GM20431 (cell line): ENCODE measurements at regions not wholly inside any gene's neighbourhood (a gene's known extent, or its start where the extent isn't known, plus 50 kb on each side); places are given as distances from the start of the nearest gene placed in this dataset.
"Not testable (repeated sequence)": the region's sequence is repeated elsewhere in the genome, so short reads cannot be mapped to it uniquely, and the experiment has no call there.

Experiments
- in situ Hi-C: fragments of 300-500 bp; cut with MseI, MboI; formaldehyde crosslinking; loops from one replicate; pipeline ENCODE4 v1.15.0; 2020; ENCODE audit warnings: low sequenced_read_pairs; ENCODE audit not compliant: unreplicated experiment

DNA sequence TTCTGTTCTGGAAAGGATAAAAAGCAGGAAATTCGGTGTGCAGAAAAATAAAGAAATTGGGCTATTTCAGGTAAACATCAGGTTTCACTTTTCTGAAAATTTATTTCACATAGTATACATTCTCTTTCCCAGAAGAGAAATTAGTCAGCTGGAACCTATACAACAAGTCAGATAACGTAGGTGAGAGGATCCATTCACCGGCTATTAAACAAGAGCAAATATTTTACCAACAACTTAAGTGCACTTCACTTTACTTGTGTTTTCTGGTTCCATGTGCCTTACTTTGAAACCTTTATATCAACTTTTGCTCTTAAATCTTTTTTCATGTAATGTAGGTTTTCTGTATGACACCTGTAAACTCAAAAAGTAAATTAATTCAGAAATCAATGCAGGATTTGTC, 839.7 kb downstream of the CDH11 start:
- in situ Hi-C loops = no loop called here

DNA sequence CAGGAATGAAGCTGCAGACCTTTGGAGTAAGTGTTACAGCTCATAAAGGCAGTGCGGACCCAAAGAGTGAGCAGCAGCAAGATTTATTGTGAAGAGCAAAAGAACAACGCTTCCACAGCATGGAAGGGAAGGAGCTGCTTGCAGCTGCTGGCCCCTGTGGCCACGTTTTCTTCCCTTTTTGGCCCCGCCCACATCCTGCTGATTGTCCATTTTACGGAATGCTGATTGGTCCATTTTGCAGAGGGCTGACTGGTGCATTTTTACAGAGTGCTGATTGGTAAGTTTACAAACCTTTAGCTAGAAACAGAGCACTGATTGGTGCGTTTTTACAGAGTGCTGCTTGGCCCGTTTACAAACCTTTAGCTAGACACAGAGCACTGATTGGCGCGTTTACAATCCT, 841.5 kb downstream of the CDH11 start:
- in situ Hi-C loops = no loop called here

DNA sequence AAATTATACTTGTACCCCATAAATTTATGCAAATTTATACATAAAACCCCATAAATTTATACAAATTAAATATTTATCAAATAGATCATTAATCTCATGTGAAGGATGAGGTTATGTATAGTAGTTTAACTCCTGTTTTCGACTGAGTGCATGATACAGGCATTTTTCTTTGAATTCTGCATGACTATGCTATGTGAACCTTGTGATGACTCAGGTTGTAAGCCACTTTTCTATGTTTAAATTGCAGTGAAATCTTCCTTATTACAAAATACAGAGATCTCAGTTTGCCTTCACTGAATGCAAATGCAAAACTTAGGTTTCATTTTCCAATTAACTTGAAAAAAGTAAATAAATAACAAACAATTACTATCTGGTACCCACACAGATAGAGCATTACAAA, 843.7 kb downstream of the CDH11 start:
- in situ Hi-C loops = no loop called here

GRCh38 chr16:64276646-64277045, 845.2 kb downstream of the CDH11 start:
- in situ Hi-C loops = no loop called here

GRCh38 chr16:64272028-64272427, 849.8 kb downstream of the CDH11 start:
- in situ Hi-C loops = no loop called here

GRCh38 chr16:64269756-64270155, 852.1 kb downstream of the CDH11 start:
- in situ Hi-C loops = no loop called here

DNA sequence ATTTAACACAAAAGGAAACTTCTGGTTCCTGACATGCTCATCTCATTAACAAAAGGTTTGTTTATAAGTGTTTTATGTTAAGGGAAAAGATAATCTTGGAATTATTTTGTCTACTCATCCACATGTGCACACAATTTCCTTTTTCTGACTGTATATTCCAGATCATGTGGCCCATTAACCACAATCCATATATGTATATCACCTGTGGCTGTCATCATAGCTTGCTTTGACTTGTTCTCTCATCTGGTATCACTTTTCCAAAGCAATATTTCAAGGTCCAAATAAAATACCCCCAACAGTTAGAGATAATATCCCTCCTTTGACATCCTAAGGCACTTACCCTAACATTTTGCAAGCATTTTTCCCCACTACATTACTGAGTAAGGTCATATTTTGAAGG, 856.1 kb downstream of the CDH11 start:
- in situ Hi-C loops = no loop called here

GRCh38 chr16:64260631-64261401, 861.0 kb downstream of the CDH11 start:
- in situ Hi-C loops = not testable (repeated sequence)

DNA sequence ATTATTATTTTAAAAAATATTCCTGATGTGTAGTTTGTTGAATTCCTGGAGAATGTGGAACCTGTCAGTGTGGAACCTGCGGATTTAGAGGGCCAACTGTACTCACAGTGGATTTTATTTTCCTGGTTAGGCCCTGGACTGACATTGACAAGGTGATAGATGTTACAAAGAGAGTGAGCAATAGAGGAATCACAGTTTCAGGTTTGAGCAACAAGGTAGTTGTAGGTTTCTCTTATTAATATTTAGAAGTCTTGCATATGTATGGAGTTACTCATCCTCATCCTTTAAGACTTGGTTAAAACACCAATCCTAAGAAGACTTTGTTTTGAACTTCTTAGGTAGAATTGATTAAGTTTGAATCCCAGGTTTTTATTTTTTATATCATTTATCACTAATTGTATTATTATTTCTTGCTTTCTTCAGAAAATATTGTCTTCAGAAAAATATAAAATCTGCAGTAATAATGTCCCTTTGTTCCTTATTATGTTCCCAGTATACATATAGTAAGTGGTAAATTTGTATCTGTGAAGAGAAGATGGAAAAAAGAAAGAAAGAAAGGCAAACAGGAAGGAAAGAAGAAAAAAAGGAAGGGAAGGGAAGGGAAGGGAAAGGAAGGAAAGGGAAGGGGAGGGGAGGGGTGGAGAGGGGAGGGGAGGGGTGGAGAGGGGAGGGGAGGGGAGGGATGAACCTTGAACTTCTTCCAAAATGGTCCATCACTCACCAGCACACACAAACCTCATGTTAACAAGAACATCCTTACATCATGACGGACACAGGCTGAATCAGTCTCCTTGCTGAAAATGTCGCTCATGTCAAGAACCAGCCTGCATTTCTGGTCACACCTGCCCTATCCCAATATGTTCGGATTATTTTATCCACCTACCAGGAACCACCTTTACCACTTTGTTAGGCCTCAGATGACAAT, 867.2 kb downstream of the CDH11 start:
- in situ Hi-C loops = no loop called here

DNA sequence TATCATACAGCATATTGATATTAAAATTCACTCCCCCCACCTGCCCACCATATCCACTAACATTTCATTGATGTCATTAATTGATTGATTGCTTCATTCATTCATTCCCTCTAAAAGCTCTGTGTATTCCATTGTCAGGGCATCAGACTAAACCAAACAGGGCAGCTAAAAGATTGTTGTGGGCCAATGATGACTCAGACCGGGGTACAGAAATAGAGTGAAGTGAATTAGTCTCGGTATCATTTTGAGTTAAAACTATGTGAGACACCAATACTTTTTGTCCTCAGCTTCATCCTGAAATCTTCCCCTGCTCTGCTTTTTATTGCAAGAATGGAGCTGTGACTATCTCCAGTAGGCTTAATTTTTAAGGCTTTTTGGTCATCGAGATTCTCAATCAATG, 868.3 kb downstream of the CDH11 start:
- in situ Hi-C loops = no loop called here

DNA sequence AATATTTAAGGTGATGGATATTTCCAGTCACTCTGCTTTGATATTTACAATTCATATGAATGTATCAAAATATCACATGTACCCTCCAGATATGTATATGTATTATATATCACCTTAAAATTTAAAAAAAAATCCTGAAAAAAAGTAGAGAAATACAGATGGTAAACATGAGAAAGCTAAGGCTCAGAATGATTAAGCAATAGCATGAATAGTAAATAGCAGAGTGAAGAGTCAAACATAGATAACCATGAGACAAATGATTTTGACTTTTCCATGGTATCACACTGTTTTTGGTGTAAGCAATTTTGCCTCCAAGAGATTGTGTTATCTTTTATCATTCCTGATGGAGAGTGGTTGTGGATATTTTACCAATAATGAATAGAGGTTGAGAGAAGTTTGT, 868.8 kb downstream of the CDH11 start:
- in situ Hi-C loops = no loop called here

DNA sequence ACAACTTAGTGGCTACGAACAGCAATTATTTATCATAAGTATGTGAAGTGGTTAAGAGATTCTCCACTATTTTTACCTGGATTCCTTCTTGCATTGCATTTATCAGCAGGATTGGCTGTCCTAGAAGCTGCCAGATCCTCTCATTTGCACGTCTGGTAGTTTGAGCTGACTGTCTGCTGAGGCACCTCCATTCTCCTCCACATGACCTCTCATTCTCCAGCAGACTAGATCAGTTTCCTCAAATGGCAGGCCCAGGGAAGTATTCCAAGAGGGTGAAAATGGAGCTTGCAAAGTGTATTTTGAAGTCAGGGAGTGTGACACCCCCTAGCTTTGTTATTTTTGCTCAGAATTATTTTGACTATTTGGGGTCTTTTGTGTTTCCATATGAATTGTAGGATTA, 870.1 kb downstream of the CDH11 start:
- in situ Hi-C loops = no loop called here

DNA sequence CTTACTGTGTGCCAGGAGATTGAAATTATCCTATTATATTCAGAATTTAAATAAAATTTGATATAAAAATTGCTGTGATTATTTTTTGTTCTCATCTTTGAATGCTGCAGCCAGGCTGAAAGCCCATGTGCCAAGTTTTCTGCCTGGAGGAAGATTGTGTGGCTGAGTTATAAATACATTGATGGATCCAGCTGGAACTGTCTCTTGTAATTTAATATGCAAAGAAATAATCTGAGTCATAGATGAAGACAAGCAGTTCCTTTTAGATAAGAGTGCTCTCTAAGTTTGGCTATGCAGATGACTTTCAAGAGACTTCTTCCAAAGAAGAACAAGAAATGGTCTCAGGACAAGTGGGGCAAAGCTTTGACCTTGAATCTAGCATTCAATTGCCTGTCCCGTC, 871.0 kb downstream of the CDH11 start:
- in situ Hi-C loops = no loop called here

DNA sequence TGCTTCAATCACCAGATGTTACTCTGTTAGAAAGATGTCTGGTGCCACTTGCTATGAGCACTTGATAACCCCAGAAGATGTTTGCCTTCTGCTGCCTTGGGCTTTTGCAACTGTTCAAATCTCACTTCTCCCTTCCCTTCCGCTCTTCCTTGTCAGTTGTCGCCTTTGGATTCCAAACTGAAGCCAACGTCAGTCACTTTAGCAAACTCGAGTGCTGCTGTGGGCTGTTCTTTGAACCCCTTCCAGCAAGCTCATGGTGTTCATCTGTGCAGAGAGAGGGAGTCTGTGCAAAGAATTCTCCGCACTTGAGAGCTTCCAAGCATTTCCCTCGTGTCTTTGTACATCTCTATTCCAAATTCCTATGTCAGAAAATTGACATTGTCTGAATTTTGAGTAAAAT, 879.4 kb downstream of the CDH11 start:
- in situ Hi-C loops = no loop called here

DNA sequence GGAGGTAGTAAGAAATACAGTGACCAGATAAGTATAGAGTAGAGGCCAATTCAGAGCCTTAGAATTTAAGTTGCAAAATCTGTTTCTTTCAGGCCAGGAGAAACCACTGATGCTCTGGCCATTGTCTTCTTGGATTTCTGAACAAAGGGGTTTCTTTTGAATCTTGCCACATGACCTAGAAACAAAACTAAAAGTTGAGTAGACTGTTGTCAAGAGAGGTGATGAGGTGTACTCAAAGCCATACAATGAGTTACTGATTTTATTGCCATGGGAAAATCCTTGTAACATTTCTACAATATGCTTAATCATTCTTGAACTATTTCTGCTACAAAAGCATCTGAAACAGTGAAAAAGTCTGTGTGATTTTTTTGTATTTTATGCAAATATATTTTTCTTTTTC, 881.3 kb downstream of the CDH11 start:
- in situ Hi-C loops = no loop called here

DNA sequence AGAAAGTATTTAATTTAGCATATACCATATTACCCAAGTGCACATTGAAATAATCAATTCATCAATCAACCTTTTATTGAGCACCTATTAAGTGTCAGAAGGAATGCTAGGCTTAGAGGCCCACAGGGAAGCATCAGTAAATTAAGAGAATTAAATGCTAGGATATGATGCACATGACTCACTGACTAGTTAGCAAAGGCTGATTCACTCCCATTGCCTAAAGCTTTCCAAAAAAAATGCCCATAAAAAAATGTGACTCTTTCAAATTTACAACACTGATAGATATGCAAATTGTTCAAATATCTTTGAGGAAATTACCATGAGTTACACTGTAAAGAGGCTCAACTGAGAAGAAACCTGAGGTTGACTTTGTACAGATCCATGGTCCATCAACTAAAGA, 883.3 kb downstream of the CDH11 start:
- in situ Hi-C loops = no loop called here

DNA sequence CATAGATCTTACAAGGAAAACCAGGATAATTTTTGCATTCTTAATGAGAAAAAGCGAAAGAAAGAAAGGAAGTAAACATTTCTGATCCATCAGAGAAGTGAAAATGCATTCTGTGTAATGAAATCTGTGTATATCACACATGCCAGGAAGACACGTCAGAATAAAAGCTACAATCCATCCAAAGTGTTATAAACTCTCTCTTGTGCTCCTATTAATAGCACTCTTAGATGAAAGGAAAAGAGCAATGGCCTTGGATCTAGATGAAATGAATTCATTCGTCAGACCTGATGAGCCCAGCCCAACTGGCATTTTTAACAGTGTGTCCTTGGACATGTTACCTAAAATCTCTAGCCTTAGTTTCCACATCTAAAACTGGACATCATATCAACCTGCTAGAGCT, 885.5 kb downstream of the CDH11 start:
- in situ Hi-C loops = no loop called here

DNA sequence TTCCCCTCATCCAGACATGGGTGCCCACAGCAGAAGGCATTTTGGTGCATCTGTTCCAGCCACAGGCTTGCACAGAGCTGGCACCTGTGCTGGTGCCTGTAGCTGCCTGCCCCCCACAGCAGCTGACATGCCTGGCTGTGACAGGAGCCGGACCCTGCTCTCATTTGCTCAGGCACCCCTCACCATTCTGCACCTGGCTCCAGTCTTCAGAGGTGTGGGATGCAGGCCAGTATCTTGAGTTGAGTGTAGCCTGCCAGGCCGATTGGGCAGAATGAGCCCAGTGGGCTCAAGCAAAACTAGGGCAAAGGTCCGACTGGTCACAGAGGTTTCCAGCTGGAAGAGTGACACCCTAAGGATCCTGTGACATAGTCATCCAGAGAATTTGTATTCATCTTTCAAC, 887.7 kb downstream of the CDH11 start:
- in situ Hi-C loops = no loop called here

DNA sequence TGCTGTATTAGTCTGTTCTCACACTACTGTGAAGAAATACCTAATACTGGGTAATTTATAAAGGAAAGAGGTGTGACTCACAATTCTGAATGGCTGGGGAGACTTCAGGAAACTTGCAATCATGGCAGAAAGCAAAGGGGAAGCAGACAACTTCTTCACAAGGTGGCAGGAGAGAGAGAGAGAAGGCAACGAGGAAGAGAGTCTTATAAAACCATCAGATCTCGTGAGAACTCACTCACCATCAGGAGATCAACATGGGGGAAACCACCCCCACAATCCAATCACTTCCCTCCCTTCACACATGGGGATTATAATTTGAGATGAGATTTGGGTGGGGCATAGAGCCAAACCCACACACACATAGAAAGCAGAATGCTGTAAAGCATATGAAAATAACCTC, 896.2 kb downstream of the CDH11 start:
- in situ Hi-C loops = no loop called here

- in situ Hi-C loops = no loop called here
Observed at GRCh38 chr16:64225036-64225435, 896.8 kb downstream of the CDH11 start.

GRCh38 chr16:64217789-64218535, 903.9 kb downstream of the CDH11 start:
- in situ Hi-C loops = no loop called here
